ENCODE measurements at regions not wholly inside any gene's neighbourhood (a gene's known extent, or its start where the extent isn't known, plus 50 kb on each side); places are given as distances from the start of the nearest gene placed in this dataset.
"Not testable (repeated sequence)": the region's sequence is repeated elsewhere in the genome, so short reads cannot be mapped to it uniquely, and the experiment has no call there.

- 80 to 83% methylated on average over 5 of the region's 5 CpGs for WGBS, 2 donors
- no peaks in the 10 kb centered on the region for H3K36me3 ChIP-seq (ENCODE audit: control insufficient read depth in 2 of 2, insufficient read depth in 2 of 2, low read length in 1 of 2)
- peaks cover 0 to 4% of the 10 kb centered on the region in 2 donors for H3K4me1 ChIP-seq (ENCODE audit: control insufficient read depth in 2 of 2, insufficient read depth in 2 of 2, low read length in 1 of 2)
Measured at GRCh38 chr5:6248132-6248531, 130.2 kb downstream of the MED10 start.

GRCh38 chr5:6246820-6247437 is 131.4 kb downstream of the MED10 start:
- Histone ChIP-seq H3K4me1 (ENCODE audit: control insufficient read depth in 2 of 2, insufficient read depth in 2 of 2, low read length in 1 of 2) (peaks cover 0 to 4% of the 10 kb centered on the region in 2 donors), H3K27me3 (ENCODE audit: control insufficient read depth in 1 of 2, insufficient read depth in 2 of 2, low read length in 2 of 2) (no peaks in the 10 kb centered on the region), H3K9me3 (ENCODE audit: control insufficient read depth in 2 of 2, insufficient read depth in 1 of 2, low read depth in 1 of 2, low read length in 1 of 2) (no peaks in the 10 kb centered on the region), H3K36me3 (ENCODE audit: control insufficient read depth in 2 of 2, insufficient read depth in 2 of 2, low read length in 1 of 2) (no peaks in the 10 kb centered on the region), H3K27ac (ENCODE audit: low read depth in 2 of 2, low read length in 1 of 2) (no peak overlapping the region), H3K4me3 (ENCODE audit: low read depth in 1 of 2, low read length in 2 of 2) (no peak overlapping the region)
- 81 to 82% methylated on average over 4 of the region's 4 CpGs for WGBS, 2 donors

More at GRCh38 chr5:6248132-6248531, 130.2 kb downstream of the MED10 start:
- H3K27ac ChIP-seq (ENCODE audit: low read depth in 2 of 2, low read length in 1 of 2), result no peak overlapping the region
- no peak overlapping the region for H3K4me3 ChIP-seq (ENCODE audit: low read depth in 1 of 2, low read length in 2 of 2)
- H3K27me3 ChIP-seq (ENCODE audit: control insufficient read depth in 1 of 2, insufficient read depth in 2 of 2, low read length in 2 of 2), result no peaks in the 10 kb centered on the region
- H3K9me3 ChIP-seq (ENCODE audit: control insufficient read depth in 2 of 2, insufficient read depth in 1 of 2, low read depth in 1 of 2, low read length in 1 of 2), result no peaks in the 10 kb centered on the region

- H3K4me1 ChIP-seq (ENCODE audit: control insufficient read depth in 2 of 2, insufficient read depth in 2 of 2, low read length in 1 of 2), result no peaks in the 10 kb centered on the region
- H3K36me3 ChIP-seq (ENCODE audit: control insufficient read depth in 2 of 2, insufficient read depth in 2 of 2, low read length in 1 of 2), result no peaks in the 10 kb centered on the region
- 79% methylated on average over 2 of the region's 2 CpGs for WGBS, 2 donors
- no peaks in the 10 kb centered on the region for H3K27me3 ChIP-seq (ENCODE audit: control insufficient read depth in 1 of 2, insufficient read depth in 2 of 2, low read length in 2 of 2)
- H3K9me3 ChIP-seq (ENCODE audit: control insufficient read depth in 2 of 2, insufficient read depth in 1 of 2, low read depth in 1 of 2, low read length in 1 of 2), result no peaks in the 10 kb centered on the region
- H3K27ac ChIP-seq (ENCODE audit: low read depth in 2 of 2, low read length in 1 of 2), result no peak overlapping the region
- no peak overlapping the region for H3K4me3 ChIP-seq (ENCODE audit: low read depth in 1 of 2, low read length in 2 of 2)
Measured at GRCh38 chr5:6244339-6244714, 134.0 kb downstream of the MED10 start.

- Histone ChIP-seq H3K9me3 (ENCODE audit: control insufficient read depth in 2 of 2, insufficient read depth in 1 of 2, low read depth in 1 of 2, low read length in 1 of 2) (no peaks in the 10 kb centered on the region), H3K36me3 (ENCODE audit: control insufficient read depth in 2 of 2, insufficient read depth in 2 of 2, low read length in 1 of 2) (no peaks in the 10 kb centered on the region), H3K4me3 (ENCODE audit: low read depth in 1 of 2, low read length in 2 of 2) (no peak overlapping the region), H3K27me3 (ENCODE audit: control insufficient read depth in 1 of 2, insufficient read depth in 2 of 2, low read length in 2 of 2) (no peaks in the 10 kb centered on the region), H3K27ac (ENCODE audit: low read depth in 2 of 2, low read length in 1 of 2) (no peak overlapping the region), H3K4me1 (ENCODE audit: control insufficient read depth in 2 of 2, insufficient read depth in 2 of 2, low read length in 1 of 2) (no peaks in the 10 kb centered on the region)
- WGBS, 2 donors, result 67 to 71% methylated on average over 5 of the region's 5 CpGs
Measured at GRCh38 chr5:6243706-6244338, 134.5 kb downstream of the MED10 start.

GRCh38 chr5:6241056-6241455 is 137.3 kb downstream of the MED10 start:
- not testable (repeated sequence) for H3K4me1 ChIP-seq (ENCODE audit: control insufficient read depth in 2 of 2, insufficient read depth in 2 of 2, low read length in 1 of 2); H3K9me3 ChIP-seq (ENCODE audit: control insufficient read depth in 2 of 2, insufficient read depth in 1 of 2, low read depth in 1 of 2, low read length in 1 of 2); H3K27me3 ChIP-seq (ENCODE audit: control insufficient read depth in 1 of 2, insufficient read depth in 2 of 2, low read length in 2 of 2); H3K4me3 ChIP-seq (ENCODE audit: low read depth in 1 of 2, low read length in 2 of 2); H3K27ac ChIP-seq (ENCODE audit: low read depth in 2 of 2, low read length in 1 of 2); H3K36me3 ChIP-seq (ENCODE audit: control insufficient read depth in 2 of 2, insufficient read depth in 2 of 2, low read length in 1 of 2)

- H3K27me3 ChIP-seq (ENCODE audit: control insufficient read depth in 1 of 2, insufficient read depth in 2 of 2, low read length in 2 of 2), result no peaks in the 10 kb centered on the region
- H3K4me1 ChIP-seq (ENCODE audit: control insufficient read depth in 2 of 2, insufficient read depth in 2 of 2, low read length in 1 of 2), result peaks cover 0 to 3% of the 10 kb centered on the region in 2 donors
- no peak overlapping the region for H3K4me3 ChIP-seq (ENCODE audit: low read depth in 1 of 2, low read length in 2 of 2)
- WGBS, 2 donors, result 83 to 90% methylated on average over 8 of the region's 8 CpGs
- H3K9me3 ChIP-seq (ENCODE audit: control insufficient read depth in 2 of 2, insufficient read depth in 1 of 2, low read depth in 1 of 2, low read length in 1 of 2), result no peaks in the 10 kb centered on the region
- peak overlapping the region; percentile 57 to 73 for H3K27ac ChIP-seq (ENCODE audit: low read depth in 2 of 2, low read length in 1 of 2)
- no peaks in the 10 kb centered on the region for H3K36me3 ChIP-seq (ENCODE audit: control insufficient read depth in 2 of 2, insufficient read depth in 2 of 2, low read length in 1 of 2)
Measured at GRCh38 chr5:6236858-6237481, 141.4 kb downstream of the MED10 start.

GRCh38 chr5:6236170-6236793 is 142.1 kb downstream of the MED10 start:
- 62 to 67% methylated on average over 2 of the region's 2 CpGs for WGBS, 2 donors
- no peaks in the 10 kb centered on the region for H3K9me3 ChIP-seq (ENCODE audit: control insufficient read depth in 2 of 2, insufficient read depth in 1 of 2, low read depth in 1 of 2, low read length in 1 of 2)
- H3K4me1 ChIP-seq (ENCODE audit: control insufficient read depth in 2 of 2, insufficient read depth in 2 of 2, low read length in 1 of 2), result peaks cover 0 to 3% of the 10 kb centered on the region in 2 donors
- H3K27me3 ChIP-seq (ENCODE audit: control insufficient read depth in 1 of 2, insufficient read depth in 2 of 2, low read length in 2 of 2), result no peaks in the 10 kb centered on the region
- peak overlapping the region; percentile 75 to 80 for H3K27ac ChIP-seq (ENCODE audit: low read depth in 2 of 2, low read length in 1 of 2)
- H3K36me3 ChIP-seq (ENCODE audit: control insufficient read depth in 2 of 2, insufficient read depth in 2 of 2, low read length in 1 of 2), result no peaks in the 10 kb centered on the region
- no peak overlapping the region for H3K4me3 ChIP-seq (ENCODE audit: low read depth in 1 of 2, low read length in 2 of 2)

- WGBS, 2 donors, result 55 to 59% methylated on average over 3 of the region's 3 CpGs
- H3K9me3 ChIP-seq (ENCODE audit: control insufficient read depth in 2 of 2, insufficient read depth in 1 of 2, low read depth in 1 of 2, low read length in 1 of 2), result no peaks in the 10 kb centered on the region
- peak overlapping the region; percentile 65 to 75 for H3K27ac ChIP-seq (ENCODE audit: low read depth in 2 of 2, low read length in 1 of 2)
- no peaks in the 10 kb centered on the region for H3K36me3 ChIP-seq (ENCODE audit: control insufficient read depth in 2 of 2, insufficient read depth in 2 of 2, low read length in 1 of 2)
- H3K27me3 ChIP-seq (ENCODE audit: control insufficient read depth in 1 of 2, insufficient read depth in 2 of 2, low read length in 2 of 2), result no peaks in the 10 kb centered on the region
- peaks cover 0 to 3% of the 10 kb centered on the region in 2 donors for H3K4me1 ChIP-seq (ENCODE audit: control insufficient read depth in 2 of 2, insufficient read depth in 2 of 2, low read length in 1 of 2)
- no peak overlapping the region for H3K4me3 ChIP-seq (ENCODE audit: low read depth in 1 of 2, low read length in 2 of 2)
Measured at GRCh38 chr5:6235726-6236125, 142.6 kb downstream of the MED10 start.

- H3K4me1 ChIP-seq (ENCODE audit: control insufficient read depth in 2 of 2, insufficient read depth in 2 of 2, low read length in 1 of 2), result no peaks in the 10 kb centered on the region
- no peaks in the 10 kb centered on the region for H3K27me3 ChIP-seq (ENCODE audit: control insufficient read depth in 1 of 2, insufficient read depth in 2 of 2, low read length in 2 of 2)
- H3K9me3 ChIP-seq (ENCODE audit: control insufficient read depth in 2 of 2, insufficient read depth in 1 of 2, low read depth in 1 of 2, low read length in 1 of 2), result no peaks in the 10 kb centered on the region
- no peak overlapping the region for H3K27ac ChIP-seq (ENCODE audit: low read depth in 2 of 2, low read length in 1 of 2)
- no peaks in the 10 kb centered on the region for H3K36me3 ChIP-seq (ENCODE audit: control insufficient read depth in 2 of 2, insufficient read depth in 2 of 2, low read length in 1 of 2)
- WGBS, 2 donors, result 57 to 69% methylated on average over 23 of the region's 23 CpGs
- no peak overlapping the region for H3K4me3 ChIP-seq (ENCODE audit: low read depth in 1 of 2, low read length in 2 of 2)
Measured at GRCh38 chr5:6228257-6229250, 149.8 kb downstream of the MED10 start.
